Mucosa of descending colon (tissue), 3 donors: ENCODE measurements at regions not wholly inside any gene's neighbourhood (a gene's known extent, or its start where the extent isn't known, plus 50 kb on each side); places are given as distances from the start of the nearest gene placed in this dataset.

Source experiments
- ATAC-seq: fragments of 200-7000 bp; cut with Tn5 transposase; one replicate; pipeline ENCODE4 v1.9.1; 2020; ENCODE audit warnings: mild to moderate bottlenecking, moderate library complexity
- DNase-seq, 3 donors: peaks; one replicate each; pipeline ENCODE4 v3.0.0-alpha.2; 2020
- H3K36me3 ChIP-seq: fragments of 200-600 bp; one replicate; pipeline ENCODE4 v1.8.0; 2021; ENCODE audit warnings: low read depth, mild to moderate bottlenecking
- H3K4me1 ChIP-seq: fragments of 200-600 bp; one replicate; pipeline ENCODE4 v1.8.0; 2021; ENCODE audit warnings: low read depth, mild to moderate bottlenecking
- H3K4me3 ChIP-seq: fragments of 200-600 bp; one replicate; pipeline ENCODE4 v1.8.0; 2021; ENCODE audit warnings: mild to moderate bottlenecking
- H3K9me3 ChIP-seq: fragments of 200-600 bp; one replicate; pipeline ENCODE4 v1.8.0; 2021; ENCODE audit warnings: mild to moderate bottlenecking
- intact Hi-C, 2 donors: fragments of 100-400 bp; cut with DNase I in 1 of 2; cut with micrococcal nuclease in 1 of 2; formaldehyde crosslinking; loops; one replicate each; pipeline versions ENCODE4 v1.11.0 to v1.11.1; 2022; cut with DNase I, micrococcal nuclease
- TF ChIP-seq, protein P1 (sequence below): fragments of 200-600 bp; IDR thresholded peaks from one replicate; pipeline ENCODE4 v1.8.0; 2022; ENCODE audit warnings: antibody characterized with exemption, mild to moderate bottlenecking
- donor health status: DM: no; HTN: no; CAD: no; lungs with moderate emphysema.
- donor health status: DM: no; HTN: no; CAD: no.
- donor health status: DM: no; HTN: yes; CAD: no.

GRCh38 chr3:3340965-3341895 lies 161.7 kb upstream of the CRBN start:
- ATAC-seq (no peak), DNase-seq (no peak)
- Histone ChIP-seq H3K9me3 (no peaks in the 10 kb centered on the region), H3K36me3 (no peaks in the 10 kb centered on the region), H3K4me1 (no peaks in the 10 kb centered on the region), H3K4me3 (no peak overlapping the region)
- TF ChIP-seq, protein P1, sequence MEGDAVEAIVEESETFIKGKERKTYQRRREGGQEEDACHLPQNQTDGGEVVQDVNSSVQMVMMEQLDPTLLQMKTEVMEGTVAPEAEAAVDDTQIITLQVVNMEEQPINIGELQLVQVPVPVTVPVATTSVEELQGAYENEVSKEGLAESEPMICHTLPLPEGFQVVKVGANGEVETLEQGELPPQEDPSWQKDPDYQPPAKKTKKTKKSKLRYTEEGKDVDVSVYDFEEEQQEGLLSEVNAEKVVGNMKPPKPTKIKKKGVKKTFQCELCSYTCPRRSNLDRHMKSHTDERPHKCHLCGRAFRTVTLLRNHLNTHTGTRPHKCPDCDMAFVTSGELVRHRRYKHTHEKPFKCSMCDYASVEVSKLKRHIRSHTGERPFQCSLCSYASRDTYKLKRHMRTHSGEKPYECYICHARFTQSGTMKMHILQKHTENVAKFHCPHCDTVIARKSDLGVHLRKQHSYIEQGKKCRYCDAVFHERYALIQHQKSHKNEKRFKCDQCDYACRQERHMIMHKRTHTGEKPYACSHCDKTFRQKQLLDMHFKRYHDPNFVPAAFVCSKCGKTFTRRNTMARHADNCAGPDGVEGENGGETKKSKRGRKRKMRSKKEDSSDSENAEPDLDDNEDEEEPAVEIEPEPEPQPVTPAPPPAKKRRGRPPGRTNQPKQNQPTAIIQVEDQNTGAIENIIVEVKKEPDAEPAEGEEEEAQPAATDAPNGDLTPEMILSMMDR: no peak
- intact Hi-C loops: no loop called here

- no peak for DNase-seq
- TF ChIP-seq, protein P1: no peak
- Histone ChIP-seq H3K4me1 (no peaks in the 10 kb centered on the region), H3K4me3 (no peak overlapping the region), H3K9me3 (no peaks in the 10 kb centered on the region), H3K36me3 (no peaks in the 10 kb centered on the region)
- intact Hi-C loops: no loop called here
- ATAC-seq: no peak
Measured at GRCh38 chr3:3340526-3340925, 161.0 kb upstream of the CRBN start.

GRCh38 chr3:3335903-3336302 lies 156.4 kb upstream of the CRBN start:
- Histone ChIP-seq H3K4me1 (no peaks in the 10 kb centered on the region), H3K4me3 (no peak overlapping the region), H3K36me3 (no peaks in the 10 kb centered on the region), H3K9me3 (no peaks in the 10 kb centered on the region)
- DNase-seq: no peak
- TF ChIP-seq, protein P1: no peak
- intact Hi-C loops: no loop called here
- no peak for ATAC-seq

DNA sequence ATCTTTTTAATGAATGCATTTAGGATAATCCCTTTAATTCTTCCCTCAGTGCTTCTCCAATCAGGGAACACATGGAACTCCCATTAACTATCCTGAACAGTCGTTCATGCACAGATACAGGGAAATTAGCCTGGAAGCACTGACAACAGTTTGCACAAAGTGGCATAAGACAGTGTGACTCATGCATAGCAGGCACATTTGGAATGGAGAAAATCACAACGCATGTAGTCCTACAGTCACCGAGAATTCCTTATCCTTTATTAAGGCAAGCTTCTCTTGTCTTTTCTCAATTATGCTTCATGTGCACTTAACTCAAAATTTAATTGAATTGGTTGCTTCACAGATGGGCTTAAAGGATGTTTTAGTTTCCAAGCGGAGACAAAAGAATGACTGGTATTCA lies 155.0 kb upstream of the CRBN start:
- no peak for ATAC-seq
- Histone ChIP-seq H3K4me1 (no peaks in the 10 kb centered on the region), H3K36me3 (no peaks in the 10 kb centered on the region), H3K9me3 (no peaks in the 10 kb centered on the region), H3K4me3 (no peak overlapping the region)
- DNase-seq: no peak
- TF ChIP-seq, protein P1: no peak
- intact Hi-C loops: no loop called here

DNA sequence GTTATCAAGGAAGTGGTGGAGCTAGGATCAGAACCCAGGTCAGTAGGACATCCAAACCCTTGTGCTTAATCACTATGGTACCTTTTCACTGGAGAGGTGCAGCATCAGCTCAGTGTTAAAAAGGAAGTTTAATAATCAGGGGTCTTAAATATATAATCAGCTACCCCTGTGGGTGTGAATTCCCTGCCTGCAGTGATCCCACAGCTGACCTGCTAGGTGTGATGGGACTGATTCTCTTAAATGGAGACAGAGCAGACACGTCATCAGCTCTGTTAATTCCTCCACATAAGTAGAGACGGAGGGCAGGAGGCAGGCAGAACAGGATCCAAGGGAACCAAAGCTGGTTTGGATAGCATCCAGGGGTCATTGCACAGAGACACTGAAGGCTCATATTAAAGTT lies 154.1 kb upstream of the CRBN start:
- Histone ChIP-seq H3K9me3 (no peaks in the 10 kb centered on the region), H3K4me1 (no peaks in the 10 kb centered on the region), H3K36me3 (no peaks in the 10 kb centered on the region), H3K4me3 (no peak overlapping the region)
- intact Hi-C loops: no loop called here
- no peak for DNase-seq
- TF ChIP-seq, protein P1: no peak
- no peak for ATAC-seq
